ENCODE measurements at regions not wholly inside any gene's neighbourhood (a gene's known extent, or its start where the extent isn't known, plus 50 kb on each side); places are given as distances from the start of the nearest gene placed in this dataset.

DNA sequence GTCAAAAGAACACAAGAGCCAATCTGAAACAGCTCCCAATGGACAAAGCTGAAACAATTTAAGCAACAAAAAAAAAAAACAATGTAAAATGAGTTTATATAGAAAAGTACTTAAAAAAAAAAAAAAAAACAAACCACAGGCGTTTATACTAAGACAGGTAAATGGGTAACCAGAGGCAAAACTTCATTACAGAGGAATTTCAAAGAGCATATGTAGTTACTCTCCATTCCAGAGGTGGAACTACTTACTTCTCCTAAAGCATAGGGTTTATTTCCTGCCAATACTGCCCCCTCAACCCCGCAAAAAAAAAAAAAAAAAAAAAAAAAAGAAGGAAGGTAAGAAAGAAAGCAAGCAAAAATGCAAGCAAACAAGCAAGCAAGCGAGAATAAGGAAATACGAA lies 132.9 kb downstream of the LIG4 start:
- no peaks in the 10 kb centered on the region for H3K4me1 ChIP-seq (ENCODE audit: insufficient read depth, low read length)
- no peak overlapping the region for H3K56ac ChIP-seq (ENCODE audit: insufficient read length, low read depth, low read length)
- no peak overlapping the region for H2AK5ac ChIP-seq (ENCODE audit: insufficient read length, low read length)
- Mint-ChIP-seq H3K4me3 (no peak overlapping the region), H3K4me1 (peaks cover 13 to 16% of the 10 kb centered on the region in 2 experiments), H3K27ac (peak overlapping the region in 1 of 3 experiments; percentile 34; a peak in 1 of 7 replicates), H3K9me3 (peaks cover 0 to 10% of the 10 kb centered on the region in 2 experiments; a peak in 4 of 5 replicates), H3K27me3 (ENCODE audit: low read depth) (no peaks in the 10 kb centered on the region), H3K36me3 (ENCODE audit: insufficient read depth in 1 of 3, low read depth in 3 of 3) (peaks cover 0 to 6% (median under 1%) of the 10 kb centered on the region in 3 experiments; a peak in 4 of 7 replicates)
- no peaks in the 10 kb centered on the region for H3K79me1 ChIP-seq (ENCODE audit: insufficient read depth, low read depth, low read length, poor library complexity, severe bottlenecking)
- no peak overlapping the region for H3K27ac ChIP-seq (ENCODE audit: insufficient read length, low read depth, low read length)
- no peak overlapping the region for H4K91ac ChIP-seq (ENCODE audit: insufficient read length, low read depth, low read length)
- TF ChIP-seq, protein P1, sequence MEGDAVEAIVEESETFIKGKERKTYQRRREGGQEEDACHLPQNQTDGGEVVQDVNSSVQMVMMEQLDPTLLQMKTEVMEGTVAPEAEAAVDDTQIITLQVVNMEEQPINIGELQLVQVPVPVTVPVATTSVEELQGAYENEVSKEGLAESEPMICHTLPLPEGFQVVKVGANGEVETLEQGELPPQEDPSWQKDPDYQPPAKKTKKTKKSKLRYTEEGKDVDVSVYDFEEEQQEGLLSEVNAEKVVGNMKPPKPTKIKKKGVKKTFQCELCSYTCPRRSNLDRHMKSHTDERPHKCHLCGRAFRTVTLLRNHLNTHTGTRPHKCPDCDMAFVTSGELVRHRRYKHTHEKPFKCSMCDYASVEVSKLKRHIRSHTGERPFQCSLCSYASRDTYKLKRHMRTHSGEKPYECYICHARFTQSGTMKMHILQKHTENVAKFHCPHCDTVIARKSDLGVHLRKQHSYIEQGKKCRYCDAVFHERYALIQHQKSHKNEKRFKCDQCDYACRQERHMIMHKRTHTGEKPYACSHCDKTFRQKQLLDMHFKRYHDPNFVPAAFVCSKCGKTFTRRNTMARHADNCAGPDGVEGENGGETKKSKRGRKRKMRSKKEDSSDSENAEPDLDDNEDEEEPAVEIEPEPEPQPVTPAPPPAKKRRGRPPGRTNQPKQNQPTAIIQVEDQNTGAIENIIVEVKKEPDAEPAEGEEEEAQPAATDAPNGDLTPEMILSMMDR (conservative IDR thresholded peaks at IDR 0.05), result no peak
- H3K4ac ChIP-seq (ENCODE audit: low read depth, low read length), result no peak overlapping the region
- H4K20me1 ChIP-seq (ENCODE audit: control insufficient read depth, insufficient read depth, insufficient read length), result no peaks in the 10 kb centered on the region
- no peaks in the 10 kb centered on the region for H3K27me3 ChIP-seq (ENCODE audit: insufficient read depth, low read length)
- H4K8ac ChIP-seq (replicated peaks; ENCODE audit: insufficient read length, low read depth, low read length), result no peak overlapping the region
- no peak overlapping the region for H3K4me2 ChIP-seq (ENCODE audit: insufficient read depth, insufficient read length, low read length)
- no peak overlapping the region for H4K5ac ChIP-seq (ENCODE audit: insufficient read length, low read depth, low read length)
- H2BK20ac ChIP-seq (ENCODE audit: low read depth, low read length, poor library complexity, severe bottlenecking), result no peak overlapping the region
- no peaks in the 10 kb centered on the region for H3K23me2 ChIP-seq (ENCODE audit: insufficient read length, low read depth, low read length, poor library complexity, severe bottlenecking)
- H2BK15ac ChIP-seq (ENCODE audit: low read depth, low read length), result no peak overlapping the region
- H3K9ac ChIP-seq (ENCODE audit: extremely low read depth, insufficient read length, low read length), result no peak overlapping the region
- DNase-seq, result no peak
- H3K23ac ChIP-seq (ENCODE audit: insufficient read length, low read depth, low read length), result no peak overlapping the region
- H2BK12ac ChIP-seq (ENCODE audit: insufficient read length, low read depth, low read length), result no peak overlapping the region
- no peak overlapping the region for H3K18ac ChIP-seq (ENCODE audit: insufficient read length, low read depth, low read length)
- no peak overlapping the region for H2BK5ac ChIP-seq (ENCODE audit: insufficient read length, low read length)
- H3K14ac ChIP-seq (ENCODE audit: insufficient read depth, low read length), result no peak overlapping the region
- no CpG with 5 or more reads among the region's 4 CpGs for WGBS (ENCODE audit: extremely low coverage, insufficient read length, low lambda C conversion rate)
- H3K9me3 ChIP-seq (ENCODE audit: control insufficient read depth, low read depth, low read length), result no peaks in the 10 kb centered on the region
- no peaks in the 10 kb centered on the region for H3K79me2 ChIP-seq (ENCODE audit: insufficient read depth, low read length)
- no peak overlapping the region for H2BK120ac ChIP-seq (ENCODE audit: low read depth, low read length, poor library complexity, severe bottlenecking)
- H3T11ph ChIP-seq (ENCODE audit: low read length), result no peak overlapping the region
- no peak overlapping the region for H2AFZ ChIP-seq (ENCODE audit: low read length)

All from H9 (cell line).